Upper lobe of right lung (tissue), 1 donor: ENCODE measurements at regions not wholly inside any gene's neighbourhood (a gene's known extent, or its start where the extent isn't known, plus 50 kb on each side); places are given as distances from the start of the nearest gene placed in this dataset.

Source experiments
- ATAC-seq: fragments of 200-7000 bp; cut with Tn5 transposase; one replicate; pipeline ENCODE4 v1.9.1; 2020; ENCODE audit warnings: mild to moderate bottlenecking, moderate library complexity
- DNase-seq: peaks from one replicate; pipeline ENCODE4 v3.0.0-alpha.2; 2020
- H3K27ac ChIP-seq: fragments of 200-600 bp; one replicate; pipeline ENCODE4 v1.8.0; 2022
- H3K27me3 ChIP-seq: fragments of 200-600 bp; one replicate; pipeline ENCODE4 v1.8.0; 2022; ENCODE audit warnings: mild to moderate bottlenecking
- H3K36me3 ChIP-seq: fragments of 200-600 bp; one replicate; pipeline ENCODE4 v1.8.0; 2022
- H3K4me1 ChIP-seq: fragments of 200-600 bp; one replicate; pipeline ENCODE4 v1.8.0; 2022
- H3K4me3 ChIP-seq: fragments of 200-600 bp; one replicate; pipeline ENCODE4 v1.8.0; 2022; ENCODE audit warnings: mild to moderate bottlenecking
- H3K9me3 ChIP-seq: fragments of 200-600 bp; one replicate; pipeline ENCODE4 v1.8.0; 2022
- intact Hi-C: fragments of 100-400 bp; cut with DNase I; formaldehyde crosslinking; loops from one replicate; pipeline ENCODE4 v1.11.0; 2022
- TF ChIP-seq, protein P1 (sequence below): fragments of 200-600 bp; IDR thresholded peaks from one replicate; pipeline ENCODE4 v1.8.0; 2022; ENCODE audit warnings: antibody characterized with exemption
- donor health status: DM: no; HTN: yes; CAD: no; lungs with severe emphysema.

DNA sequence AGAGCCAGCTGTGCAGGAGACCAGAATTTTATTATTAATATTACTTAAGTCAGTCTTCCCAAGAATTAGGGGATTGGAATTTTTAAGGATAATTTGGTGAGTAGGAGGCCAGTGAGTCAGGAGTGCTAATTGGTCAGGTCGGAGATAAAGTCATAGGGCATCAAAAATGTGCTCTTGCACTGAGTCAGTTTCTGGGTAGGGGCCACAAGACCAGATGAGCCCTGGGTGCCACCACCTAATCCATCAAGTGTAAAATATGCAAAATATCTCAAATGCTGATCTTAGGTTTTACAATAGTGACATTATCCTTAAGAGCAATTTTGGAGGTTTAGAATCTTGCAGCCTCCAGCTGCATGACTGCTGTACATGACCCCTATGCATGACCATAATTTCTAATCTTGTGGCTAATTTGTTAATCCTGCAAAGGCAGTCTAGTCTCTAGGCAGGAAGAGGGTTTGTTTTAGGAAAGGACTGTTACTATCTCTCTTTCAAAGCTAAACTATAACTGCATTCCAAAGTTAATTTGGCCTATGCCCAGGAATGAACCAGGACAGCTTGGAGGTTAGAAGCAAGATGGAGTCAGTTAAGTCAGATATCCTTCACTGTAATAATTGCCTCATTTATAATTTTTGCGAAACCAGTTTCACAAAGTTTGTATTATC, 215.9 kb downstream of the RNF152 start:
- H3K4me3 ChIP-seq: no peak overlapping the region
- TF ChIP-seq, protein P1, sequence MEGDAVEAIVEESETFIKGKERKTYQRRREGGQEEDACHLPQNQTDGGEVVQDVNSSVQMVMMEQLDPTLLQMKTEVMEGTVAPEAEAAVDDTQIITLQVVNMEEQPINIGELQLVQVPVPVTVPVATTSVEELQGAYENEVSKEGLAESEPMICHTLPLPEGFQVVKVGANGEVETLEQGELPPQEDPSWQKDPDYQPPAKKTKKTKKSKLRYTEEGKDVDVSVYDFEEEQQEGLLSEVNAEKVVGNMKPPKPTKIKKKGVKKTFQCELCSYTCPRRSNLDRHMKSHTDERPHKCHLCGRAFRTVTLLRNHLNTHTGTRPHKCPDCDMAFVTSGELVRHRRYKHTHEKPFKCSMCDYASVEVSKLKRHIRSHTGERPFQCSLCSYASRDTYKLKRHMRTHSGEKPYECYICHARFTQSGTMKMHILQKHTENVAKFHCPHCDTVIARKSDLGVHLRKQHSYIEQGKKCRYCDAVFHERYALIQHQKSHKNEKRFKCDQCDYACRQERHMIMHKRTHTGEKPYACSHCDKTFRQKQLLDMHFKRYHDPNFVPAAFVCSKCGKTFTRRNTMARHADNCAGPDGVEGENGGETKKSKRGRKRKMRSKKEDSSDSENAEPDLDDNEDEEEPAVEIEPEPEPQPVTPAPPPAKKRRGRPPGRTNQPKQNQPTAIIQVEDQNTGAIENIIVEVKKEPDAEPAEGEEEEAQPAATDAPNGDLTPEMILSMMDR: no peak
- H3K4me1 ChIP-seq: no peaks in the 10 kb centered on the region
- DNase-seq: no peak
- H3K36me3 ChIP-seq: no peaks in the 10 kb centered on the region
- peaks cover 6% of the 10 kb centered on the region for H3K9me3 ChIP-seq
- H3K27me3 ChIP-seq: no peaks in the 10 kb centered on the region
- no peak for ATAC-seq
- intact Hi-C loops: no loop called here
- H3K27ac ChIP-seq: no peak overlapping the region

- Histone ChIP-seq H3K27me3 (no peaks in the 10 kb centered on the region), H3K4me1 (no peaks in the 10 kb centered on the region), H3K4me3 (no peak overlapping the region), H3K9me3 (no peaks in the 10 kb centered on the region), H3K27ac (no peak overlapping the region), H3K36me3 (no peaks in the 10 kb centered on the region)
- DNase-seq (no peak), ATAC-seq (no peak)
- TF ChIP-seq, protein P1: no peak
- intact Hi-C loops: no loop called here
Measured at GRCh38 chr18:61669320-61669719, 223.5 kb downstream of the RNF152 start.

GRCh38 chr18:61666876-61667590, 225.8 kb downstream of the RNF152 start:
- Histone ChIP-seq H3K36me3 (no peaks in the 10 kb centered on the region), H3K9me3 (no peaks in the 10 kb centered on the region), H3K27ac (no peak overlapping the region), H3K4me3 (no peak overlapping the region), H3K4me1 (no peaks in the 10 kb centered on the region), H3K27me3 (no peaks in the 10 kb centered on the region)
- TF ChIP-seq, protein P1: no peak
- intact Hi-C loops: no loop called here
- DNase-seq: no peak
- ATAC-seq: no peak

DNA sequence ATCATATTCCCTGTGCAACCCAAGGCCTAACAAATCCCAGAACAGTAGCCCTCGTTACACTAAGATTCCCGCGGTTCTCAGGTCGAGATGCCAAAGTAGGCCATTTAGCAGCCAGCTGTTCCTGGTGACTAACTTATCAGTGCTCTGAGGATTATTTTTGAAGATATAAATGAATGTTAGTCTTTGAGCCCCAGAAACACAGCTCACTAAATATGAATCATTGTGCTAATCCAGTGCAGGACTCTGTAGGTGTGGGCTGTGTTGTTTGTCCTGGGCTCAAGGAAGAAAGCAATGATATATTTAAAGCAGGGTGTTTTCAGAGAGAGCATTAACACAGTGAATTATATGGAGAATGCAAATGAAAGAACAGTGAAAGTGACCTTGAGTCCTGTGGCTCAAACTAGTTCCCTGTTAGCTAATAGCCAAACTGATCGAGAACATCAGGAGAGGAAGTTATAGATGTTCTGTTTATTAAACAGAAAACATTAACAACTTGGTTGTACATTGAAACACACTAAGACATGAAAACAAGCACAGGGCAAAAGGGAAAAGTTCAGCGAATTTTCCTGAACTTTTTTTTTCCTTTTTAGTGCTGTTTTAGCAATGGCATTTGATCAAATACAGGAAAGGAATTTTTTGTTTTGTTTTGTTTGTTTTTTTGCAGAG, 228.3 kb downstream of the RNF152 start:
- Histone ChIP-seq H3K9me3 (no peaks in the 10 kb centered on the region), H3K4me3 (no peak overlapping the region), H3K4me1 (no peaks in the 10 kb centered on the region), H3K27me3 (no peaks in the 10 kb centered on the region), H3K36me3 (no peaks in the 10 kb centered on the region), H3K27ac (no peak overlapping the region)
- DNase-seq (no peak), ATAC-seq (no peak)
- intact Hi-C loops: no loop called here
- TF ChIP-seq, protein P1: no peak

DNA sequence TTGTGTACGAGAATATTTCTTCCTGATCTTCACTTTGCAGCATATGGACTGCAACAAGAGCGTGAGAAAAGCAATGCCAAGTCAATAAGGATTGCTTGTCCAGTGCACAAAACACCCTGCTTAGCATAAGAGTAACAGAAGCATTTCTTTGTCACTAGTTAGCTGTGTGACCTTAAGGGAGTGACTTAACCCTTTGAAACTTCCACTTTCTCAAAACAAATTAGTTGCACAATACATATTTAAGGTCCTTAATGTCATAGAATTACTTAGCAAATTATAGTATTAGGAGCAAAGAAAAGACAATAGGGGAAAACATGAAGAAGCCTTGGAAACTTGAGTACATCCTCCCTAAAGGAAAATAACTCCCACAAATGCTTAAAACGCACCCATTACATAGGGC, 230.1 kb downstream of the RNF152 start:
- ATAC-seq: no peak
- no peaks in the 10 kb centered on the region for H3K36me3 ChIP-seq
- H3K27ac ChIP-seq: no peak overlapping the region
- DNase-seq: no peak
- intact Hi-C loops: no loop called here
- H3K4me3 ChIP-seq: no peak overlapping the region
- TF ChIP-seq, protein P1: no peak
- no peaks in the 10 kb centered on the region for H3K4me1 ChIP-seq
- H3K9me3 ChIP-seq: no peaks in the 10 kb centered on the region
- H3K27me3 ChIP-seq: no peaks in the 10 kb centered on the region
